HCT116 (cell line): ENCODE measurements at regions not wholly inside any gene's neighbourhood (a gene's known extent, or its start where the extent isn't known, plus 50 kb on each side); places are given as distances from the start of the nearest gene placed in this dataset.

Source experiments
- ATAC-seq: fragments of 200-7000 bp; cut with Tn5 transposase; 2 replicates; pipeline ENCODE4 v1.9.1; 2020; ENCODE audit warnings: mild to moderate bottlenecking, moderate library complexity
- BruUV-seq: library from RNA; stranded (reverse); fragments of 400-500 nt; replicated peaks from 2 replicates; lab custom pipeline; 2021; lab: Mats Ljungman, UMichigan
- CTCF ChIA-PET: fragments of 300-600 bp; sonication (Branson Sonifier 250); formaldehyde crosslinking; loops from one replicate; lab custom pipeline; 2021; ENCODE audit warnings: antibody characterized with exemption; lab: Charles Lee
- POLR2A ChIA-PET: fragments of 300-600, 350-600 bp; sonication (Branson Sonifier 250); formaldehyde crosslinking; loops from one replicate; lab custom pipeline; 2021; ENCODE audit warnings: antibody characterized with exemption; lab: Charles Lee
- RAD21 ChIA-PET, 2 experiments: fragments of 300-600 bp; sonication (Branson Sonifier 250); formaldehyde crosslinking; loops; one replicate each; lab custom pipeline; 2023; ENCODE audit warnings: low total read pairs in 2 of 2; ENCODE audit not compliant: uncharacterized antibody in 2 of 2, unreplicated experiment in 2 of 2, low non-redundant PET in 1 of 2; lab: Charles Lee
- DNase-seq: peaks from one replicate; pipeline ENCODE4 v3.0.0-alpha.2; 2010; ENCODE audit warnings: low read depth, low spot score
- H2AFZ ChIP-seq: fragments of 200-600 bp; shearing (Covaris generic), sonication (generic); 2 replicates; pipeline ENCODE4 v1.6.1; 2017; ENCODE audit warnings: low read depth, mixed run types, mixed read lengths, antibody characterized with exemption, low read length; ENCODE audit not compliant: poor library complexity, severe bottlenecking
- H3K27ac ChIP-seq: 2 replicates; pipeline ENCODE4 v1.5.1; 2012; ENCODE audit warnings: low read depth, low read length
- H3K27me3 ChIP-seq: fragments of 200-600 bp; sonication (generic); 2 replicates; pipeline ENCODE4 v1.6.1; 2016; ENCODE audit warnings: mixed run types, low read length, mixed read lengths; ENCODE audit not compliant: insufficient read depth
- H3K36me3 ChIP-seq, 2 experiments: fragments of 200-500 bp in 1 of 2; fragments of 200-600 bp in 1 of 2; sonication (Bioruptor generic) in 1 of 2; sonication (generic) in 1 of 2; 2 replicates each; pipeline versions ENCODE4 v1.5.1 to v1.6.1; 2014 to 2016; ENCODE audit warnings: low read length in 2 of 2, inconsistent platforms in 1 of 2, mixed read lengths in 1 of 2, mixed run types in 1 of 2; ENCODE audit not compliant: insufficient read depth in 2 of 2, control insufficient read depth in 1 of 2
- H3K4me1 ChIP-seq, 2 experiments: fragments of 200-600 bp in 1 of 2; sonication (generic) in 1 of 2; 2 replicates each; pipeline versions ENCODE4 v1.5.1 to v1.6.1; 2012 to 2017; ENCODE audit warnings: low read length in 2 of 2, inconsistent platforms in 1 of 2, mild to moderate bottlenecking in 1 of 2, mixed read lengths in 1 of 2, mixed run types in 1 of 2, moderate library complexity in 1 of 2; ENCODE audit not compliant: insufficient read depth in 2 of 2, control insufficient read depth in 1 of 2
- H3K4me2 ChIP-seq: fragments of 200-600 bp; sonication (generic); 2 replicates; pipeline ENCODE4 v1.6.1; 2017; ENCODE audit warnings: mixed run types, low read length, mixed read lengths
- H3K4me3 ChIP-seq, 2 experiments: fragments of 200-600 bp in 1 of 2; sonication (generic) in 1 of 2; replicated peaks in 1 of 2; 2 replicates each; pipeline ENCODE4 v1.5.1; 2011 to 2016; ENCODE audit warnings: low read length in 2 of 2, control low read depth in 1 of 2, low read depth in 1 of 2, mild to moderate bottlenecking in 1 of 2, mixed read lengths in 1 of 2, mixed run types in 1 of 2
- H3K79me2 ChIP-seq: fragments of 200-600 bp; sonication (generic); 2 replicates; pipeline ENCODE4 v1.6.1; 2017; ENCODE audit warnings: mild to moderate bottlenecking, mixed run types, low read length, moderate library complexity, mixed read lengths; ENCODE audit not compliant: insufficient read depth
- H3K9ac ChIP-seq: fragments of 200-600 bp; sonication (generic); 2 replicates; pipeline ENCODE4 v1.6.1; 2016; ENCODE audit warnings: low read length, mixed read lengths
- H3K9me2 ChIP-seq: fragments of 200-600 bp; sonication (generic), shearing (Covaris generic); 2 replicates; pipeline ENCODE4 v1.6.1; 2017; ENCODE audit warnings: mixed run types, mild to moderate bottlenecking, moderate library complexity; ENCODE audit not compliant: insufficient read depth
- H3K9me3 ChIP-seq, 2 experiments: fragments of 200-500 bp in 1 of 2; fragments of 200-600 bp in 1 of 2; sonication (Bioruptor generic) in 1 of 2; sonication (generic) in 1 of 2; 2 replicates each; pipeline ENCODE4 v1.6.1; 2014 to 2017; ENCODE audit warnings: low read length in 2 of 2, mixed read lengths in 2 of 2, inconsistent platforms in 1 of 2, low read depth in 1 of 2, mild to moderate bottlenecking in 1 of 2, mixed run types in 1 of 2, moderate library complexity in 1 of 2; ENCODE audit not compliant: control insufficient read depth in 1 of 2, insufficient read depth in 1 of 2
- H4K20me1 ChIP-seq: fragments of 200-600 bp; sonication (generic), shearing (Covaris generic); 2 replicates; pipeline ENCODE4 v1.6.1; 2017; ENCODE audit warnings: mixed run types, mild to moderate bottlenecking, moderate library complexity; ENCODE audit not compliant: insufficient read depth
- CTCF ChIP-seq, 3 experiments: fragments of 200-600 bp in 1 of 3; sonication (generic) in 1 of 3; IDR thresholded peaks in 2 of 3; conservative IDR thresholded peaks in 1 of 3; 2 replicates each; pipeline ENCODE4 v1.5.1; 2012 to 2017; ENCODE audit warnings: low read depth in 2 of 3, low read length in 2 of 3, antibody characterized with exemption in 1 of 3, borderline replicate concordance in 1 of 3, control low read depth in 1 of 3, mild to moderate bottlenecking in 1 of 3, mixed read lengths in 1 of 3, mixed run types in 1 of 3, moderate library complexity in 1 of 3; ENCODE audit not compliant: insufficient read depth in 1 of 3
- RAD21 ChIP-seq: IDR thresholded peaks from 2 replicates; pipeline ENCODE4 v1.6.1; 2012; ENCODE audit warnings: low read depth, mild to moderate bottlenecking
- YY1 ChIP-seq: IDR thresholded peaks from 2 replicates; pipeline ENCODE4 v1.6.1; 2011; ENCODE audit warnings: low read length, low read depth, moderate library complexity, mild to moderate bottlenecking; ENCODE audit not compliant: insufficient replicate concordance; ENCODE audit errors: extremely low read depth
- intact Hi-C: fragments of 100-400 bp; cut with micrococcal nuclease; formaldehyde crosslinking; loops from 2 replicates; pipeline ENCODE4 v1.10.0; 2022

- peak; percentile 59 for ATAC-seq
- H3K9ac ChIP-seq: no peak overlapping the region
- peak overlapping the region; percentile 11; the same call in 1 of the 2 replicates for H3K4me2 ChIP-seq
- H3K27me3 ChIP-seq: no peaks in the 10 kb centered on the region
- no TSS peak for BruUV-seq
- no peak overlapping the region for H3K27ac ChIP-seq
- peak overlapping the region; percentile 96 for H2AFZ ChIP-seq
- H3K4me3 ChIP-seq: no peak overlapping the region
- H3K9me2 ChIP-seq: no peaks in the 10 kb centered on the region
- intact Hi-C loops: loop anchor here (2.0 to 10.0 kb wide), 7 partner anchors 79 to 1191 kb away; partner anchors contain the start of gene C1GALT1
- CTCF ChIA-PET: interaction anchor here (0.7 to 2.8 kb wide), 17 partner anchors 8 to 1193 kb away, joined by 3 to 13 read pairs (median 4); no protein-coding TSS in a partner anchor
- H3K36me3 ChIP-seq: no peaks in the 10 kb centered on the region
- no peaks in the 10 kb centered on the region for H3K79me2 ChIP-seq
- POLR2A ChIA-PET: no interaction called here
- no peaks in the 10 kb centered on the region for H3K9me3 ChIP-seq
- RAD21 ChIA-PET: interaction anchor here (0.5 to 0.6 kb wide), 3 partner anchors 249 to 389 kb away, joined by 3 read pairs; no protein-coding TSS in a partner anchor
- no peaks in the 10 kb centered on the region for H4K20me1 ChIP-seq
- TF ChIP-seq RAD21 (peak; percentile 86), YY1 (no peak), CTCF (IDR thresholded peaks at IDR 0.05 in 2 of 3, conservative IDR thresholded peaks at IDR 0.05 in 1 of 3; ENCODE audit: borderline replicate concordance in 1 of 3, insufficient read depth in 1 of 3, low read depth in 2 of 3, low read length in 2 of 3) (peak; percentile 54 to 64 (median 61); a peak in 5 of 6 replicates)
- TF ChIP-seq, all 23 proteins: peak for 2
- H3K4me1 ChIP-seq: peaks cover 7 to 21% of the 10 kb centered on the region in 2 experiments; a peak in 3 of 4 replicates
- peak; percentile 48 for DNase-seq
These were observed 78.7 kb upstream of the C1GALT1 start for GRCh38 chr7:7103343-7104313.
